Right atrium auricular region (tissue), 2 donors: ENCODE measurements at regions not wholly inside any gene's neighbourhood (a gene's known extent, or its start where the extent isn't known, plus 50 kb on each side); places are given as distances from the start of the nearest gene placed in this dataset.

Experiments
- DNase-seq: peaks from one replicate; pipeline ENCODE4 v3.0.0-alpha.2; 2019; ENCODE audit warnings: low spot score
- H3K27ac ChIP-seq, 2 donors: fragments of 200-600 bp; sonication (generic); 1 replicate in 1 of 2; 2 replicates in 1 of 2; pipeline ENCODE4 v1.5.1; 2016 to 2019
- H3K27me3 ChIP-seq, 2 donors: fragments of 200-600 bp; sonication (generic); one replicate each; pipeline versions ENCODE4 v1.5.1 to v1.6.0; 2017 to 2019
- H3K36me3 ChIP-seq: fragments of 200-600 bp; sonication (generic); one replicate; pipeline ENCODE4 v1.5.1; 2016
- H3K4me1 ChIP-seq, 2 donors: fragments of 200-600 bp; sonication (generic); one replicate each; pipeline versions ENCODE4 v1.5.1 to v1.6.0; 2017 to 2019
- H3K4me3 ChIP-seq, 2 donors: fragments of 200-600 bp; sonication (generic); 1 replicate in 1 of 2; 2 replicates in 1 of 2; pipeline ENCODE4 v1.5.1; 2017 to 2019; ENCODE audit warnings: mild to moderate bottlenecking in 1 of 2, moderate library complexity in 1 of 2
- H3K9me3 ChIP-seq, 2 donors: fragments of 200-600 bp; sonication (generic); one replicate each; pipeline ENCODE4 v1.5.1; 2019
- TF ChIP-seq, protein P1 (sequence below), 2 donors: fragments of 200-600 bp; sonication (generic); IDR thresholded peaks; one replicate each; pipeline ENCODE4 v1.5.1; 2019; ENCODE audit warnings: antibody characterized with exemption in 2 of 2

DNA sequence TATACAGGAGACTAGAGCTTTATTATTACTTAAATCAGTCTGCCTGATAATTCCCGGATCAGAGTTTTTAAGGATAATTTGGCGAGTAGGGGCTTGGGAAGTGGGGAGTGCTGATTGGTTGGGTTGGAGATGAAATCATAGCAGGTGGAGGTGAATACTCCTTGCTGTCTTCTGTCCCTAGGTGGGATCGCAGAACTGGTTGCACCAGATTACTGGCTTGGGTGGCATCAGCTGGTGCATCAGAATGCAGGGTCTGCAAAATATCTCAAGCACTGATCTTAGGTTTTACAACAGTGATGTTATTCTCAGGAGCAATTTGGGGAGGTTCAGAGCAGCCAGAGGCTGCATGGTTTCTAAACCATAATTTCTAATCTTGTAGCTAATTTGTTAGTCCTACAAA is 68.1 kb downstream of the KIF4B start:
- Histone ChIP-seq H3K27me3 (no peaks in the 10 kb centered on the region), H3K36me3 (no peaks in the 10 kb centered on the region), H3K27ac (no peak overlapping the region), H3K4me1 (no peaks in the 10 kb centered on the region), H3K4me3 (no peak overlapping the region), H3K9me3 (no peaks in the 10 kb centered on the region)
- DNase-seq, result no peak
- TF ChIP-seq, protein P1, sequence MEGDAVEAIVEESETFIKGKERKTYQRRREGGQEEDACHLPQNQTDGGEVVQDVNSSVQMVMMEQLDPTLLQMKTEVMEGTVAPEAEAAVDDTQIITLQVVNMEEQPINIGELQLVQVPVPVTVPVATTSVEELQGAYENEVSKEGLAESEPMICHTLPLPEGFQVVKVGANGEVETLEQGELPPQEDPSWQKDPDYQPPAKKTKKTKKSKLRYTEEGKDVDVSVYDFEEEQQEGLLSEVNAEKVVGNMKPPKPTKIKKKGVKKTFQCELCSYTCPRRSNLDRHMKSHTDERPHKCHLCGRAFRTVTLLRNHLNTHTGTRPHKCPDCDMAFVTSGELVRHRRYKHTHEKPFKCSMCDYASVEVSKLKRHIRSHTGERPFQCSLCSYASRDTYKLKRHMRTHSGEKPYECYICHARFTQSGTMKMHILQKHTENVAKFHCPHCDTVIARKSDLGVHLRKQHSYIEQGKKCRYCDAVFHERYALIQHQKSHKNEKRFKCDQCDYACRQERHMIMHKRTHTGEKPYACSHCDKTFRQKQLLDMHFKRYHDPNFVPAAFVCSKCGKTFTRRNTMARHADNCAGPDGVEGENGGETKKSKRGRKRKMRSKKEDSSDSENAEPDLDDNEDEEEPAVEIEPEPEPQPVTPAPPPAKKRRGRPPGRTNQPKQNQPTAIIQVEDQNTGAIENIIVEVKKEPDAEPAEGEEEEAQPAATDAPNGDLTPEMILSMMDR (IDR thresholded peaks at IDR 0.05), result no peak

GRCh38 chr5:155082401-155082800 is 68.8 kb downstream of the KIF4B start:
- Histone ChIP-seq H3K4me1 (no peaks in the 10 kb centered on the region), H3K9me3 (no peaks in the 10 kb centered on the region), H3K27ac (no peak overlapping the region), H3K36me3 (no peaks in the 10 kb centered on the region), H3K4me3 (no peak overlapping the region), H3K27me3 (no peaks in the 10 kb centered on the region)
- DNase-seq, result no peak
- TF ChIP-seq, protein P1 (IDR thresholded peaks at IDR 0.05), result no peak

GRCh38 chr5:155085282-155085989 is 71.9 kb downstream of the KIF4B start:
- Histone ChIP-seq H3K36me3 (no peaks in the 10 kb centered on the region), H3K4me3 (no peak overlapping the region), H3K9me3 (no peaks in the 10 kb centered on the region), H3K27ac (no peak overlapping the region), H3K4me1 (no peaks in the 10 kb centered on the region), H3K27me3 (no peaks in the 10 kb centered on the region)
- DNase-seq, result no peak
- TF ChIP-seq, protein P1 (IDR thresholded peaks at IDR 0.05), result no peak

DNA sequence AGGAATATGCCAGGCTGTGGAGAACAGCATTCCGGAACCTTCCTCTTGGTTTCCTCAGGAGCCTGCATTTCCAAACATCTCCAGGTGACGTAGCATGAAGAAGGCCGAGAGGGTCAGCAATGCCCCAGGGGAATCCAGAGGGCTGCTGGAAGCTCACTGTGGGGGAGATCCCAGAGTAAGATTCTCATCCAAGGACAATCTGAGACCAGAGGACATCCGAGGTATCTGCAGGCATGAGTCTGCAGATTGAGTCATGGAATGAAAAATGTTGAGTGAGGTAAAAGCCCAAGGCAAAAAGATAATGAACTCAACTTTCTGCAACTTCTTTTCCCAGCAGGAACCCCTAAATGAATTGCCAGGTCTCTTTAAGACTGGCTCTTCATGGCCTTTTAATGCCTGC is 73.5 kb downstream of the KIF4B start:
- TF ChIP-seq, protein P1 (IDR thresholded peaks at IDR 0.05), result no peak
- H3K9me3 ChIP-seq, result no peaks in the 10 kb centered on the region
- H3K36me3 ChIP-seq, result no peaks in the 10 kb centered on the region
- H3K4me3 ChIP-seq, result no peak overlapping the region
- peaks cover 0 to 8% of the 10 kb centered on the region in 2 donors for H3K4me1 ChIP-seq
- no peak overlapping the region for H3K27ac ChIP-seq
- H3K27me3 ChIP-seq, result no peaks in the 10 kb centered on the region
- DNase-seq, result no peak

DNA sequence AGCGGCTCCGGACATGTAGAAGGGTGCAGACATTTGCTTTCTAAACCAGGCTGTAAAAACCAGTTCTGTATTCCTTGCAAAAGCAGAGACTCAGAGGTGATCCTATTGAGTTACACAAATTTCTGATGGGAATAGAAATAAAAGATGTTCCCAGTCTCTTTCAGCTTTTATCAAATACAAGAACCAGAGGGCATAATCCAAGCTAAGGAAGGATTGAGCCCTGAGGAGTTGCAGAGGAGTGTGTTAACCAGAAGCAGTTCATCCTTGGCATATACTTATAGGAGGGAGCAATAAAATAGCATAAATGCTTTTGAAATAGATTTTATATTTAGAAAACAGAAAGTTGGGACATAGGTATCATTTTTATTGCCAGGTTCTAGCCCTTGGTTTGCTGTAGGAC is 75.3 kb downstream of the KIF4B start:
- Histone ChIP-seq H3K4me1 (peaks cover 0 to 10% of the 10 kb centered on the region in 2 donors), H3K9me3 (no peaks in the 10 kb centered on the region), H3K36me3 (no peaks in the 10 kb centered on the region), H3K4me3 (no peak overlapping the region), H3K27me3 (no peaks in the 10 kb centered on the region), H3K27ac (no peak overlapping the region)
- TF ChIP-seq, protein P1 (IDR thresholded peaks at IDR 0.05), result no peak
- no peak for DNase-seq

GRCh38 chr5:155089643-155090042 is 76.1 kb downstream of the KIF4B start:
- Histone ChIP-seq H3K9me3 (no peaks in the 10 kb centered on the region), H3K27me3 (no peaks in the 10 kb centered on the region), H3K4me3 (no peak overlapping the region), H3K36me3 (no peaks in the 10 kb centered on the region), H3K4me1 (peaks cover 0 to 11% of the 10 kb centered on the region in 2 donors), H3K27ac (no peak overlapping the region)
- TF ChIP-seq, protein P1 (IDR thresholded peaks at IDR 0.05), result no peak
- DNase-seq, result no peak
